GM23338 (cell line): ENCODE measurements at regions not wholly inside any gene's neighbourhood (a gene's known extent, or its start where the extent isn't known, plus 50 kb on each side); places are given as distances from the start of the nearest gene placed in this dataset.

ENCODE experiments used
- EZH2 ChIP-seq: fragments of 200-600 bp; sonication (generic); IDR thresholded peaks from one replicate; pipeline ENCODE4 v1.8.0; 2017; ENCODE audit warnings: antibody characterized with exemption, mild to moderate bottlenecking, low read depth; ENCODE audit not compliant: unreplicated experiment
- EZH2phosphoT487 ChIP-seq: fragments of 200-600 bp; sonication (generic); IDR thresholded peaks from one replicate; pipeline ENCODE4 v1.8.1; 2018; ENCODE audit warnings: antibody characterized with exemption; ENCODE audit not compliant: unreplicated experiment
- JUNB ChIP-seq: IDR thresholded peaks from one replicate; pipeline ENCODE4 v1.6.1; 2016; ENCODE audit warnings: antibody characterized with exemption; ENCODE audit not compliant: unreplicated experiment
- POLR2AphosphoS5 ChIP-seq: IDR thresholded peaks from 2 replicates; pipeline ENCODE4 v1.6.1; 2016; ENCODE audit warnings: antibody characterized with exemption, low read depth
- TF ChIP-seq, protein P1 (sequence below), 2 experiments: fragments of 200-600 bp in 1 of 2; sonication (generic) in 1 of 2; conservative IDR thresholded peaks; 2 replicates each; pipeline versions ENCODE4 v1.5.1 to v1.6.1; 2016 to 2017; ENCODE audit warnings: antibody characterized with exemption in 2 of 2, low read depth in 2 of 2, mild to moderate bottlenecking in 2 of 2, moderate library complexity in 1 of 2
- TF ChIP-seq, protein P2 (sequence below): IDR thresholded peaks from one replicate; pipeline ENCODE4 v1.6.1; 2018; ENCODE audit warnings: antibody characterized with exemption; ENCODE audit not compliant: unreplicated experiment

GRCh38 chr12:114995891-114996290 is 311.9 kb upstream of the TBX3 start:
- TF ChIP-seq, protein P1, sequence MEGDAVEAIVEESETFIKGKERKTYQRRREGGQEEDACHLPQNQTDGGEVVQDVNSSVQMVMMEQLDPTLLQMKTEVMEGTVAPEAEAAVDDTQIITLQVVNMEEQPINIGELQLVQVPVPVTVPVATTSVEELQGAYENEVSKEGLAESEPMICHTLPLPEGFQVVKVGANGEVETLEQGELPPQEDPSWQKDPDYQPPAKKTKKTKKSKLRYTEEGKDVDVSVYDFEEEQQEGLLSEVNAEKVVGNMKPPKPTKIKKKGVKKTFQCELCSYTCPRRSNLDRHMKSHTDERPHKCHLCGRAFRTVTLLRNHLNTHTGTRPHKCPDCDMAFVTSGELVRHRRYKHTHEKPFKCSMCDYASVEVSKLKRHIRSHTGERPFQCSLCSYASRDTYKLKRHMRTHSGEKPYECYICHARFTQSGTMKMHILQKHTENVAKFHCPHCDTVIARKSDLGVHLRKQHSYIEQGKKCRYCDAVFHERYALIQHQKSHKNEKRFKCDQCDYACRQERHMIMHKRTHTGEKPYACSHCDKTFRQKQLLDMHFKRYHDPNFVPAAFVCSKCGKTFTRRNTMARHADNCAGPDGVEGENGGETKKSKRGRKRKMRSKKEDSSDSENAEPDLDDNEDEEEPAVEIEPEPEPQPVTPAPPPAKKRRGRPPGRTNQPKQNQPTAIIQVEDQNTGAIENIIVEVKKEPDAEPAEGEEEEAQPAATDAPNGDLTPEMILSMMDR (conservative IDR thresholded peaks at IDR 0.05; ENCODE audit: low read depth in 2 of 2) = no peak
- TF ChIP-seq, protein P2, sequence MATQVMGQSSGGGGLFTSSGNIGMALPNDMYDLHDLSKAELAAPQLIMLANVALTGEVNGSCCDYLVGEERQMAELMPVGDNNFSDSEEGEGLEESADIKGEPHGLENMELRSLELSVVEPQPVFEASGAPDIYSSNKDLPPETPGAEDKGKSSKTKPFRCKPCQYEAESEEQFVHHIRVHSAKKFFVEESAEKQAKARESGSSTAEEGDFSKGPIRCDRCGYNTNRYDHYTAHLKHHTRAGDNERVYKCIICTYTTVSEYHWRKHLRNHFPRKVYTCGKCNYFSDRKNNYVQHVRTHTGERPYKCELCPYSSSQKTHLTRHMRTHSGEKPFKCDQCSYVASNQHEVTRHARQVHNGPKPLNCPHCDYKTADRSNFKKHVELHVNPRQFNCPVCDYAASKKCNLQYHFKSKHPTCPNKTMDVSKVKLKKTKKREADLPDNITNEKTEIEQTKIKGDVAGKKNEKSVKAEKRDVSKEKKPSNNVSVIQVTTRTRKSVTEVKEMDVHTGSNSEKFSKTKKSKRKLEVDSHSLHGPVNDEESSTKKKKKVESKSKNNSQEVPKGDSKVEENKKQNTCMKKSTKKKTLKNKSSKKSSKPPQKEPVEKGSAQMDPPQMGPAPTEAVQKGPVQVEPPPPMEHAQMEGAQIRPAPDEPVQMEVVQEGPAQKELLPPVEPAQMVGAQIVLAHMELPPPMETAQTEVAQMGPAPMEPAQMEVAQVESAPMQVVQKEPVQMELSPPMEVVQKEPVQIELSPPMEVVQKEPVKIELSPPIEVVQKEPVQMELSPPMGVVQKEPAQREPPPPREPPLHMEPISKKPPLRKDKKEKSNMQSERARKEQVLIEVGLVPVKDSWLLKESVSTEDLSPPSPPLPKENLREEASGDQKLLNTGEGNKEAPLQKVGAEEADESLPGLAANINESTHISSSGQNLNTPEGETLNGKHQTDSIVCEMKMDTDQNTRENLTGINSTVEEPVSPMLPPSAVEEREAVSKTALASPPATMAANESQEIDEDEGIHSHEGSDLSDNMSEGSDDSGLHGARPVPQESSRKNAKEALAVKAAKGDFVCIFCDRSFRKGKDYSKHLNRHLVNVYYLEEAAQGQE = no peak
- TF ChIP-seq POLR2AphosphoS5 = no peak
- TF ChIP-seq EZH2 = no peak
- TF ChIP-seq EZH2phosphoT487 = no peak
- no peak for TF ChIP-seq JUNB
